Ishikawa (cell line): ENCODE measurements at regions not wholly inside any gene's neighbourhood (a gene's known extent, or its start where the extent isn't known, plus 50 kb on each side); places are given as distances from the start of the nearest gene placed in this dataset.

Experiments used
- CEBPB ChIP-seq: IDR thresholded peaks from 2 replicates; pipeline ENCODE4 v1.6.1; 2012
- CREB1 ChIP-seq: IDR thresholded peaks from 2 replicates; pipeline ENCODE4 v1.6.1; 2012; ENCODE audit warnings: low read depth
- EGR1 ChIP-seq: IDR thresholded peaks from 2 replicates; pipeline ENCODE4 v1.6.1; 2012
- EP300 ChIP-seq: IDR thresholded peaks from 2 replicates; pipeline ENCODE4 v1.6.1; 2012; ENCODE audit warnings: borderline replicate concordance
- FOXM1 ChIP-seq: IDR thresholded peaks from 2 replicates; pipeline ENCODE4 v1.6.1; 2012; ENCODE audit warnings: low read depth, borderline replicate concordance
- MAX ChIP-seq: IDR thresholded peaks from 2 replicates; pipeline ENCODE4 v1.6.1; 2012
- NFIC ChIP-seq: IDR thresholded peaks from 2 replicates; pipeline ENCODE4 v1.6.1; 2012
- RAD21 ChIP-seq: IDR thresholded peaks from 2 replicates; pipeline ENCODE4 v1.6.1; 2012; ENCODE audit warnings: low read depth
- REST ChIP-seq: IDR thresholded peaks from 2 replicates; pipeline ENCODE4 v1.6.1; 2012; ENCODE audit warnings: low read depth, mild to moderate bottlenecking
- TAF1 ChIP-seq: IDR thresholded peaks from 2 replicates; pipeline ENCODE4 v1.6.1; 2012; ENCODE audit warnings: low read depth, mild to moderate bottlenecking
- TCF12 ChIP-seq: IDR thresholded peaks from 2 replicates; pipeline ENCODE4 v1.6.1; 2012; ENCODE audit warnings: low read depth
- TEAD4 ChIP-seq: IDR thresholded peaks from 2 replicates; pipeline ENCODE4 v1.6.1; 2012
- USF1 ChIP-seq: IDR thresholded peaks from 2 replicates; pipeline ENCODE4 v1.6.1; 2012
- YY1 ChIP-seq: IDR thresholded peaks from 2 replicates; pipeline ENCODE4 v1.6.1; 2012; ENCODE audit warnings: low read depth
- ZBTB7A ChIP-seq: IDR thresholded peaks from 2 replicates; pipeline ENCODE4 v1.6.1; 2012; ENCODE audit warnings: low read depth

- TF ChIP-seq CEBPB (no peak), RAD21 (no peak), EGR1 (no peak), FOXM1 (no peak), CREB1 (no peak), TEAD4 (no peak), REST (no peak)
Measured at GRCh38 chr2:52396836-52397235, 1364.9 kb upstream of the NRXN1 start.

- no peak for TF ChIP-seq CREB1
- no peak for TF ChIP-seq MAX
- TF ChIP-seq EP300, result no peak
- no peak for TF ChIP-seq ZBTB7A
- TF ChIP-seq REST, result no peak
Measured at GRCh38 chr2:52395912-52396311, 1364.0 kb upstream of the NRXN1 start.

GRCh38 chr2:52391621-52392020 lies 1359.7 kb upstream of the NRXN1 start:
- no peak for TF ChIP-seq TAF1
- TF ChIP-seq ZBTB7A, result no peak
- no peak for TF ChIP-seq NFIC
- no peak for TF ChIP-seq CREB1
- TF ChIP-seq EP300, result no peak
- no peak for TF ChIP-seq TCF12
- no peak for TF ChIP-seq USF1
- no peak for TF ChIP-seq TEAD4
- no peak for TF ChIP-seq MAX
- no peak for TF ChIP-seq YY1

- TF ChIP-seq TAF1 (no peak), TEAD4 (no peak), MAX (no peak), EP300 (no peak), CEBPB (no peak), USF1 (no peak), EGR1 (no peak), REST (no peak), FOXM1 (no peak)
Measured at GRCh38 chr2:52390651-52391050, 1358.7 kb upstream of the NRXN1 start.

GRCh38 chr2:52387937-52388590 lies 1356.1 kb upstream of the NRXN1 start:
- TF ChIP-seq RAD21 (no peak), CREB1 (no peak), FOXM1 (no peak), TEAD4 (no peak), REST (no peak), ZBTB7A (no peak), EP300 (no peak), NFIC (no peak)
